HG03442 (cell line): ENCODE measurements at regions not wholly inside any gene's neighbourhood (a gene's known extent, or its start where the extent isn't known, plus 50 kb on each side); places are given as distances from the start of the nearest gene placed in this dataset.
"Not testable (repeated sequence)": the region's sequence is repeated elsewhere in the genome, so short reads cannot be mapped to it uniquely, and the experiment has no call there.

Experiments
- ATAC-seq: cut with Tn5 transposase; IDR thresholded peaks from one replicate; pipeline ENCODE4 v1.9.1; 2021; ENCODE audit warnings: mild to moderate bottlenecking, moderate library complexity; ENCODE audit not compliant: unreplicated experiment

DNA sequence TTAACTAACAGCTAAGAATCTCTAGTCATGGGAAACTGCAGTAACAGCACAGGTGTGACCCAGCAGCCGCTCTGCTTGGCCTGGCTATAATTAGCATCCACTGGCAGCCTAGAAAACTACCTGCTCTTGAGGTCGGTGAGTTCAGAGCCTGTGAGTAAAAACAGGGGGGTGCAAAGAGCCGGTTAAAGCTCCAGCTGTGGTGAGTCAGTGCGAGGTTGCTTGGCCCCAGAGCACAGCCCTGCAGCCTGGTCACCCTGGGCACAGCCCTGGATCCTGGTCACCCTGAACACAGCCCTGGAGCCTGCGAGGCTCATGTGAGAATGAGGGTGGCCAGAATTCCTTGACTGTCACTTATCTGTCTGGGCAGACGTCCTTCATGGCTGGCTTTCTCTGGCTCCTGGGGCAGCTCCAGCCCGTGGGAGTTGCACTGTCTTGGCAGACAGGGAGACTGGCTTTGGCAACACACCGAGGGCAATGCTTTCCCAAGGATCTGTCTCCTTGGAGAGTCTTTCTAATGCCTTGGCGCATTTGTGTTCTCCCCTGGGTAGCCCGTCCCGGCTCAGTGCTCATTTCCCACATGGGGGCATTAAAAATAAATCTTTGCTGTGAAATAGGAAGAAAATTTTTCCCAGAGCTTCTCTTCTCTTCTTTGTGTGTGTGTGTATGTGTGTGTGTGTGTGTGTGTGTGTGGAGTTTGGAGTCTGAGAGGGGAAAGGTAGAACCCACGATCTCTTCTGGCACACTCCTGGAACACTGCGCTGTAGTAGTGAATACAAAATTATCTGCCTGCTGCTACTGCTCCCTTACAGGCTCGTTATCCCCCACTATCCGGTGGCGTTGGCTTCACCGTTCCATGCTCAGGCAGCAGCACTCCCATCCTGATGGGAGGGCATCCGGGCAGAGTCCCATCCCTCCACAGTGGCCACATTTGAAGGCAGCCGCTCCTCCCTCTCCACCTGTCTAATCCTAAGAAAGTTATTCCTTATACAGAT, 250.2 kb upstream of the MEX3C start:
- ATAC-seq: no peak

DNA sequence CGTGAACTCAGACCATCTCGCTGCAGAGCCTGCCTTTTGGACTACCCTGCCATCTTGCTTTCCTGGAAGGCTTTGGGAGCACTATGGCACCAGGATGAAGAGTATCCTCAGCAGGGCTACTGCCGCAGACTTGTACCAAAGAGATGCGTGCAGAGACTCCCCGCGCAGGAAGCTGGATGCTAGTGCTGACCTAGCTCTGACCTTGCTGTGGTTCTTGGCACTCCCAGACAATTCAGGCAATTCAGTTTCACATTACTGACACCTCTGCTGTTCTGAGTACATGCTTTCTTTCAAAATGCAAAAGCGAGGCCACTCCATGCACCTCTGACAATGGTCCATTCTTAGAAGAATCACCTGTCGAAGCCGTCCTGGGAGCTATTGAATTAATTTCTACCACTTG, 251.5 kb upstream of the MEX3C start:
- ATAC-seq: no peak

DNA sequence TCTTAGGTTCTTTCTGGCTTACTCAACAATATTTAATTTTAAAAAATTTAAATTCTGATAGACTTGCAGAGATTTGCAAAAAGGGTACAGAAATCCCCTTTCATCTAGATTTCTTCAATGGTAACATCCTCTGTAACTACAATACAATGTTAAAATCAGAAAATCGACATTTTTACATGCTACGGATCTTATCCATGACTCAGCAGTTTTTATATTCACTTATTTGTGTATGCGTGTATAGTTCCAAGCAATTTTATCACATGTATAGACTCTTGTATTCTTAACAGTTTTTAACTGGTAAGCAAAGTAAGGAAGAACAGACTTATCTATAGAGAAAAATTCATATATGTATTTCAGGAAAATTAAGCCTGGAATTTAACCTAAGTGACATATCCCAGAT, 256.1 kb upstream of the MEX3C start:
- ATAC-seq: no peak

DNA sequence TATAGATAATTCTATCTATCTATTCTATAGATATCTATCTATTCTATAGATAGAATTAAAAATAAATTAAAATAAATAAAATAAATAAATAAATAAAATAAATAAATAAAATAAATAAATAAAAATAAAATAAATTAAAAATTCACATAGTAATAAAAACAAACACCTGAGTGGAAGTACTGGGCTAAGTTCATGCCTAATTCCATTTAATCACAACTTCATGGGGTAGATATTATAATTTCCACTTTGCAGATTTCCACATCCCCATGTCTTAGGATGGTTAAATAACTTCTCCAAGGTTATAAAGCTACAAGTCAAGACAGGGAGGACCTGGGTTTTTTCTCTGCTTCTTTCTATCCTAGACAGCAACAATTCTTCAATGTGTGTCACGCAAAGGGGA, 261.4 kb upstream of the MEX3C start:
- ATAC-seq: no peak

DNA sequence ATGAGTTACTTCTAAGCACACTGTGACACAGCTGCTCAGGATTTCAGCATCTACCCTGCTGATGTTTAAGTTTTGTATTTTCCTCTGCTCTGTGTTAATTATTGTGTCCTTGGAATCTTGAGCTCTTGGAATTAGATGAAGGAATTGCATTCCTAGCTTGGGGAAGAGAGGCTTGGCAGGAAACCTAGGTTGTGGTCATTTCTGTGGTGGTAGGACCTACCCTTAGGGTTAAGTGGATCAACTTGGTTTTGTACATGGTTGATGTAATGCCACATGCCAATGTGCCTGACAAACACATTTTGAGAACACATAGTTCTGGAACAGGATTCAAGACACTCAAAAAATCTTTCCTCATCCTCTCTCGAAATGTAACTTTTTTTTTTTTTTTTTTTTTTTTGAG, 264.5 kb upstream of the MEX3C start:
- ATAC-seq: no peak

DNA sequence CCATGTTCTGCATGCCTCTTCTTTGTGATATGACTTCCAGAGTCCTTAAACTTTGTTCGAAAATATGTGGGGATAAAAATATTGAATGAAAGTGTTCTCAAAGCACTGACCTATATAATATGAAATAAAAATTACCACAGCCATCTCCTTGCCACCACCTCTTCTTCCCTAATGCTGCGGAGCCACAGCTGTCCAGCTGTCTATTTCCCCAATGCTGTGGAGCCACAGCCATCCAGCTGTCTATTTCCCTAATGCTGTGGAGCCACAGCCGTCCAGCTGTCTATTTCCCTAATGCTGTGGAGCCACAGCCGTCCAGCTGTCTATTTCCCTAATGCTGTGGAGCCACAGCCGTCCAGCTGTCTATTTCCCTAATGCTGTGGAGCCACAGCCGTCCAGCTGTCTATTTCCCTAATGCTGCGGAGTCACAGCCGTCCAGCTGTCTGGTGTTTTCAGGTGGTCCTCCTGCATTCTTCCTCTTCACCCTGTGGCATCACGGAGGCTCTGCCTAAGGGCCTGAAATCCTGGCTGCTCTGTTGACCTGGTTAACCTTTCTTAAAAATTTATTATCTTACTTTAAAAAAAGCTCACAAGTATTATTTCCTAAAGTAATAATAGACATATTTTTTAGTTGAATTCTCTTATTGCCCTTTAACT, 266.1 kb upstream of the MEX3C start:
- ATAC-seq: no peak

DNA sequence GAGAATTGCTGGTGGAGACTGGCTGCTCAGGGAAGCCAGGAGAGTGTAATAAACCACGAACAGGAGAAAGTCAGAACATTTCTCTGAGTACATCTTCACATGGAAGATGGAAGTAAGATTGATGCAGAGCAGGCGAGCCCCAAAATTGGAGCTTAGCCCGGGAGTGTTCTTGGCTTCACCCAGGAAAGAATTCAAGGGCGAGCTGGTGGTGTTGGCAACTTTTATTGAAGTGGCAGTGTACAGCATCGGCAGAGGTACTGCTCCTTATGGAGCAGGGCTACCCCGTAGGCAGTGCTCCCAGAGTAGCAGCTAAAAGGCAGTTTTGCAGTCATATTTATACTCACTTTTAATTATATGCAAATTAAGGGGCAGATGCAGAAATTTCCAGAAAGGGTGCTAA, 281.4 kb upstream of the MEX3C start:
- no peak for ATAC-seq

DNA sequence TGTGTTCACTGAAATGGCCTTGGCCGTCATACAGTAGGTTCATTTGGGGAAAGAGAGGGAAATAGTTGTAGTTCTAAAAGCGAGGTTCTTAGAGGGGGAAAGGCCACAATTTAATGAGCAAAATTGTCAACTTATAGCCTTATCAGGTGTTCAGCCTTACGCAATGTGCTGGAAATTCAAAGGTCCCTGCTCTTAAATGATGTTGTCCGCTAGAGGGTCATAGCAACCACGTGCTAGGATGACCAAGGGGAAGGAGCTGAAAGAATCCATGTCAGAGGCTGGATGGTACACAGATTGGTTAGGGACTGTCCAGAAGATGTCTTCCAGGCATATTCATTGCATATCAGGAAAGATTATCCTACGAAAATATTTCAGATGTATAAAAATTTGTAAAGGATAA, 282.3 kb upstream of the MEX3C start:
- no peak for ATAC-seq

DNA sequence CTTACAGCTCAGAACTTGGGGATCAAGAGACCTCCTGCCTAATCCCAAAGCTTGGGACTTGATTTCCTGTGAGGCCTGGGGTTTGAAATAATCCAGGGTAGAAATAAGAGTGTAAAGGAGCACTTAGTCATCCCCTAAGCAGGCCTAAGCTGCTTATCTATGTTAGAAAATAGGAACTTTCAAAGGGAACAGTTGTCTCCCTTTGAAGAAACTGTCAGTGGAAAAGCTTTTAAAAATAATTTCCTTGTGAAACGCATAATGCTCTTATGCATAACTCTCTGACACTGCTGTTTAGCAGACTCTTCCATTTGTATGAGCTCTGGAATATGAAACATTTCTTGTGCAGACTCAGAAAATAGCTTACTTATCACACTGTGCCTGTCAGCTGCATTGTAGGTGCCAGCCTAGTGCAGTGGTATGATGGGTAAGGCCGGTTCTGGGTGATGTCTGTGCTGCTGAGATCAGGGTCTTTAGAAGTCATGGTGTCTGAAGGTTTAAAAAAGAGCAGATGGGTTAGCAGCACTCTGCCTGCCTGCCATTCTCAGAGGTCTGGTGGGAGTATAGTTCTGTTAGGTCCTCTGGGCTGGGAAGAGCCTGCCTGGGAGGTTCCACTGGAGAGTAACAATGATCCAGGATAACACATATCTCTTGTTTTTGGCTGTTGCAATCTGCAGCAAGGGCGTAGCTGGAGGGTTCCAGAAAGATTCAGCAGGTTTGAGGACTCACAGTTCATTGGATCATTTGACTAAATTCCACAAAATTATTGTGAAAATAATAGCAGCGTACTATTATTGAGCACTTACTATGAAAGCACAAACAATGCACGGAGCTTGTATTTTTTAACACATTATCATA, 283.2 kb upstream of the MEX3C start:
- no peak for ATAC-seq

DNA sequence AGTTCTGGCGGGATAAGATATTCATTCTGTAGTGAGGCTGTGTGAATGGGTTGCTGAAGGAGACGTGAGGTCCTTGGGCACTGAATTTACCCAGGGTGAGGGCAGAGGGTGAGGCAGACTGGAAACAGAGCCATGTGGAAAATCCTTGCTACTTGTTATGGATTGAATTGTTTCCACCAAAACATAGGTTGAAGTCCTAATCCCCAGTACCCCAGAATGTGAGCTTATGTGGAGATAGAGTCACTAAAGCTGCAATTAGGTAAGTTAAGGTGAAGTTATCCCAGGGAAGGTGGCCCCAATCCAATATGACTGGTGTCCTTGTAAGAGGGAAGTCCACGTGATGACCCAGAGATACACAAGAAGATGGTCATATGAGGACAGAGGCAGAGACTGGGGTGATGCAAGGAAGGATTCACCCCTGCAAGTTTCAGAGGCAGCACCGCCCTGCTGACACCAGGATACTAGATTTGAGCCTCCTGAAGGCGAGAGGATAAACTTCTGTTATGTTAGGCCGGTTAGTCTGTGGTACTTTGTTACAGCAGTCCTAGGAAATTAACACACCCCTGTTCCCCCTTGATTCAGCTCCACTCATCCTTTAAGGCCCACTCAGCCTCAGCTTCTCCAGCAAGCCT, 289.4 kb upstream of the MEX3C start:
- no peak for ATAC-seq

DNA sequence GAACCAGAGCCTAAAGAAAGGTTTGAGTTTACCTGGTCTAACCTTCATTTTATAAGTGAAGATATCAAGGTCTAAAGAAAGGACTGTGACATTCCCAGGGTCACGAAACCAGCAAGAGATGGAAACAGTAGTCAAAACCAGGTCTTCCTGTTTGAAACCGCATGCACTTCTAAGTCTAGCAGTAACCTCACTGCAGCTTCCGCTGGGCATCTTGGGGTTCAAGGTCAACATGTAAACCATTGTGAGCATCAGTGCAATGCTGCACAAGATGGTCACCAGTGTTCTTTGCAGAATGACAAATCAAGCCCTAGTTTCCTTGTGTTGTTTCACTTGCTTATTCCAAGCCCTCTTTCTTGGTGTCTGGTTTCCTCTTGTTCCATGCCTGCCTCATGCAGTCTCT, 292.9 kb upstream of the MEX3C start:
- no peak for ATAC-seq

DNA sequence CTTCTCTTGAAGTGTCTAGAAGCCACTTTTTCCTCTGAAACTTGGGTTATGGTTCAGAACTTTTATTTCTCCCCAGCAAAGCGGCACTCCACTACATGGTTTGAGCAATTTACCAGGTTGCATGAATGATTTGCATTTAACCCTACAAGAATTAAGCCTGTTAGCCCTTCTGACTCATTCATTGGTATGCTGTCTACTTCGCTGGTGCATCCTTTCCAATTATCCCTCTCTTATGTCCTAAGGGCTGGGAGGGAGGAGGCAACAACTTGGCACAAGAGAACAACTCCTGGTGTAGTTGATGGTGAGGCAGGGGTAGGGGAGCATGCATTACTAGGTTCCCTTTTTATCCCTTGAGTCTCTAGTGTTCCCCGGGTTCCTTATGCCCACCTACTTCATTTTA, 293.4 kb upstream of the MEX3C start:
- ATAC-seq: no peak

DNA sequence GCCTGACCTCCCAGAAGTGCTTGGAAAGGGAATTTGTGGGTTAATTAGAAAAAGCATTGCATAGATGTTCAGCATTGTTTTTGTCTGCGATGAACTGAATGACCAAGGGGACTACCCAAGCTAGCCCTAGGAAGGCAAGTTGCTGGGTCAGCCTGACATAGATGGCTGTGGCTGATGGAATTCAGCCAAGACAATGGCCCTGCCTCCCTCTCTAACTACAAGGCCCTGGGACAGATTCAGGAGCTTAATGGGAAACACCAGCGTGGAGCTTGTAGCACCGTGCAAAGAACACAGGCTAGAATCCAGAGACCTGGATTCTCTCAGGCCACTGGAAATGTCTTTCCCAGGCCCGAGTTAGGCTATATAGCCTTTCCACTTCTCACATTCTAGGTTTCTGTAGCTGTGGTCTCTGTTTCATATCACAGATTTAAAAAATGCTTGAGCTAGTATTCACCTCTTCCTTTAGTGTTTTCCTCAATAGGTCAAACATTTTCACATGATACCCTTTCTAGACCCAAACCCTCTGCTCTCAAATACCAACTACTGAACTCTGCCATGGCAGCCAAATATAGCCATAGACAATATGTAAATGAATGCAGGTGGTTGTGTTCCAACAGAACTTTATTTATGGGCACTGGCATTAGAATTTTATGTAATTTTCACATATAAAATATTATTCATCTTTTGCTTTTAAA, 294.3 kb upstream of the MEX3C start:
- ATAC-seq: no peak

DNA sequence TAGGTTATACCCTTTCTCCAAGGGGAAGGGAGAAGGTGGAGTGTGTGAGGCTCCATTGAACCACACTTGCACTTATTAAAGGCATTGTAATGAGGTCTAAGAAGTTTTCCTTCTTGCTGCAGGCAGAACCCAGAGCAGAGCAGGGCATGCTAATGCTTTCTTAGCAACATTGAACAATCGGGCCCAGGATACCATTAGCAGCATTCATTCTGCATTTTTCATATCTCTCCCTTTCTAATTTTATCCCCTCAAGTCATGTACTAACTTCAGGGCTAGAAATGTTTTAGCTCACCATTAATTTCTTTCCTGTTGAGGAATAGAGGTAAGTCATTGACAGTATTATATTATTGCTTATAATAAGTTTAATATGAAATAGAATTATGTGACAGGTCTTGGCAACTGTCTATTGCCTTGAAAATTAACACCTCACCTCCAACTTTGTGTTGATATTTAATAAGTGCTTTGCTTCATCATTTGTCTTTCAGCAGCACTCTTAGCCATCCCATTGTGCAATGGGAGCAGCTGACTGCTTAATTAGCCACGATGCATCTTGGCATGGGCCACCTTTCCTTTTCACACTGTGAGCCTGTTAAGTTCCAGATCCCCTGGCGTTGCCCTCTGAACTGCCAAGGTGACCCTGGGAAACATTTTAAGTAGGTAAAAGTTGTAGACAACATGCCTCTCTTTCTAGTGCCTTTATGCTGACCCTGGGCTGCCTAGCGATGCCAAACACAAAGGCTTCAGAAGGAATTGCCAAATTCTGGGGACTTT, 300.8 kb upstream of the MEX3C start:
- ATAC-seq: no peak

DNA sequence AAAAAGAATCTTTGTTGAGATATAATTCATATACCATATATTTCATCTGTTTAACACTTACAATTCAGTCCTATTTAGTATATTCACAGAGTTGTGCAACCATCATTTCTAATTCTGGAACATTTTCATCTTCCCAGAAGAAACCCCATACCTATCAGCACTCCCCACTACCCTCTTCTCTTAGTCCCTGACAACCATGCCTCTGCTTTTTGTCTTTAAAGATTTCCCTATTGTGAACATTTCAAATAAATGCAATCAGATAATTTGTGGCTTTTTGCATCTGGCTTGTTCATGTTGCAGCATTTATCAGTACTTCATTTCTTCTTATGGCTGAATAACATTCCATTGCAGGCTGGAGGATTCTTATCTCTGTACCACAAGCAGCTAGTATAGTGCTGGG, 305.9 kb upstream of the MEX3C start:
- ATAC-seq: no peak

DNA sequence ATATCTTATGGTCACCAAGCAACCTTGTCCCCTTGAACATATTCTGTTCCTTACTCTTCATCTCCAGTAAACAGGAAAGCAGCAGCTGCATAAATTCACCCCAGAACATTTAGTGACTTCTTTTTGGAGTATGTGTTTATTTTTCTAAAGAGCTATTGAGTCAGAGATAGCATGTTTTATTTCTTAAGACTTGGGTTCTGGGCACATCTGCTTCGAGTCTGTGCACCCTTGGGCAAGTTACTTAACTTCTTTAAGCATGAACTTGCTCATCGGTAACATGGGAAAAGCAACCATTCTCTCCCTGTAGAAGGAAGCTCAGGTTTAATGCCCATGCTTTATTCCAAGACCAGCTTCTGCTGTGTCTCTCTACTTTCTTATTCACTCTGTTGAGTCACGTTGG, 309.3 kb upstream of the MEX3C start:
- ATAC-seq: no peak

DNA sequence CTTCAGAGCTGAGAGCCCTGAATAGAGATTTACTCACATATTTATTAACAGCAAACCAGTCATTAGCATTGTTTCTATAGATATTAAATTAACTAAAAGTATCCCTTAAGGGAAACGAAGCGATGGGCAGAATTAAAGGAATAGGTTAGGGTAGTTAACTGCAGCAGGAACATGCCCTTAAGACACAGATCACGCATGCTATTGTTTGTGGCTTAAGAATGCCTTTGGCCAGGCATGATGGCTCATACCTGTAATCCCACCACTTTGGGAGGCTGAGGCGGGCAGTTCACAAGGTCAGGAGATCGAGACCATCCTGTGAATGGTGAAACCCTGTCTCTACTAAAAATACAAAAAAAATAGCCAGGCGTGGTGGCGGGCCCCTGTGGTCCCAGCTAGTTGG, 310.9 kb upstream of the MEX3C start:
- not testable (repeated sequence) for ATAC-seq

DNA sequence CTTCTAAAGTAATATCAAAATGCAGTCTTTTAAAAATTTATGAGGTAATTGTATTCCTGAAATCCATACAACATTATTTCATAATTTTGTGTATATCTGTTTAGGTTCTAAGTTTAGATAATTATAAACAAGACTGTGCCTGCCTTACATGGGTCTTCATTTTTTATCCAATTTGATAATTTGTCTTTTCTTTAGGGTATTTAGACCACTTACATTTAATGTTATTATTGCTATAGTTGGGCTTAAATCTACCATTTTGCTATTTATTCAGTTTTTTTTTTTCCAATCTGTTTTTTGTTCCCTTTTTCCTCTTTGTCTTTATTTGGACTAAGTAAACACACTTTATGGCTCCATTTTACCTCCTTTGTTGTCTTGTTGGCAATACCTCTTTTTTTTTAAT, 312.5 kb upstream of the MEX3C start:
- ATAC-seq: no peak

DNA sequence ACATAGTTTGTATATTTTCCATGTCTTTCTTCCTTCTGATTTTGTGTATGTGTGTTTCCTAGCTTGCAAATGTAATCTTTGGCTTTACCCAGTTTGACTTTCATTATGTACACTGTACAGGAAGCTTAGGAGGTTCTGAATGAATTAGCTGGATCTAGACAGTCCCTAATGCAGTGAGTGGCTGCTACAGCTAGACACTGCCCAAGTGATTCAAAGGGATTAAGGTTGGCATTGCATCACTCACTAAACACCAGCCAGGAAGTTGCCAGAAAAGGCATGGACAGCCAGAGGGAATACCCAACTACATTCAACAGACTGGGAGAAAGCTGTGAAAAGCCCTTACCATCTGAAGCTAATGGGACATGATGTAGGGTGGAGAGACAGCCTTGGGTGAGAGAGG, 316.0 kb upstream of the MEX3C start:
- ATAC-seq: no peak

DNA sequence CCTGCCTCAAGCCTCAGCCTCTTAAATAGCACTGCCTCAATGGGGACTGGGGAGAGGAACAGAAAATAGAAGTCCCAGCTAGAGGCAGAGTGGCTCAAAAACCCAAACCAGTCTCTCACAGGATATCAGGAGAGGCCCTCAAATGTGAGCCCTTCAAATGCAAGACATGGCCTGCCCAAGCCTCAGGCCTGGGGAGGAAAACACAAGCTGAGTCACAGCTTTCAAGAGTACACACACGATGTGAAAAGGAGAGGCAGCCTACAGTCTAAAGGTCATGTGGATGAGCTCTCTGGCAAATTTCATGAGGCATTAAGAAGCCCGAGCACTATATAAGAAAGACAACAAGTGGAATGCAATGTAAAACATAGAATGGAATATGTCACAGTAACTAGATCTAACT, 316.6 kb upstream of the MEX3C start:
- ATAC-seq: no peak
